ENCODE measurements at regions not wholly inside any gene's neighbourhood (a gene's known extent, or its start where the extent isn't known, plus 50 kb on each side); places are given as distances from the start of the nearest gene placed in this dataset.

DNA sequence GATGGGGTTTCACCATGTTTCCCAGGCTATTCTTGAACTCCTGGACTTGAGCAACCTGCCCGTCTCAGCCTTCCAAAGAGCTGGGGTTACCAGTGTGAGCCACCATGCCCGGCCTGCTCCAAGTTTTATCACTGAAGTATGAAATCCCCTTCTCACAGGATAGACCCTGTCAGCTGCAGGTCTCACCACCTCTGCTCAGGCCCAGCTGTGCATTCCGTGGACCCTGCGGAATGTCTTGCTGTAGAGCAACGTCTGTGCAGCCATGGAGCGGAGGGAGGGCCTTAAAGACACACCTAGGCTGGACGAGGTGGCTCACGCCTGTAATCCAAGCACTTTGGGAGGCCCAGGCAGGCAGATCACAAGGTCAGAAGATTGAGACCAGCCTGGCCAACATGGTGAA is 625.4 kb downstream of the BRD1 start:
- no peak overlapping the region for H3K4me3 ChIP-seq (ENCODE audit: low read depth, low read length)
- no peak for DNase-seq (ENCODE audit: low read depth)
- TF ChIP-seq, protein P1, sequence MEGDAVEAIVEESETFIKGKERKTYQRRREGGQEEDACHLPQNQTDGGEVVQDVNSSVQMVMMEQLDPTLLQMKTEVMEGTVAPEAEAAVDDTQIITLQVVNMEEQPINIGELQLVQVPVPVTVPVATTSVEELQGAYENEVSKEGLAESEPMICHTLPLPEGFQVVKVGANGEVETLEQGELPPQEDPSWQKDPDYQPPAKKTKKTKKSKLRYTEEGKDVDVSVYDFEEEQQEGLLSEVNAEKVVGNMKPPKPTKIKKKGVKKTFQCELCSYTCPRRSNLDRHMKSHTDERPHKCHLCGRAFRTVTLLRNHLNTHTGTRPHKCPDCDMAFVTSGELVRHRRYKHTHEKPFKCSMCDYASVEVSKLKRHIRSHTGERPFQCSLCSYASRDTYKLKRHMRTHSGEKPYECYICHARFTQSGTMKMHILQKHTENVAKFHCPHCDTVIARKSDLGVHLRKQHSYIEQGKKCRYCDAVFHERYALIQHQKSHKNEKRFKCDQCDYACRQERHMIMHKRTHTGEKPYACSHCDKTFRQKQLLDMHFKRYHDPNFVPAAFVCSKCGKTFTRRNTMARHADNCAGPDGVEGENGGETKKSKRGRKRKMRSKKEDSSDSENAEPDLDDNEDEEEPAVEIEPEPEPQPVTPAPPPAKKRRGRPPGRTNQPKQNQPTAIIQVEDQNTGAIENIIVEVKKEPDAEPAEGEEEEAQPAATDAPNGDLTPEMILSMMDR (IDR thresholded peaks at IDR 0.05; ENCODE audit: low read depth, low read length, missing control alignments), result no peak

DNA sequence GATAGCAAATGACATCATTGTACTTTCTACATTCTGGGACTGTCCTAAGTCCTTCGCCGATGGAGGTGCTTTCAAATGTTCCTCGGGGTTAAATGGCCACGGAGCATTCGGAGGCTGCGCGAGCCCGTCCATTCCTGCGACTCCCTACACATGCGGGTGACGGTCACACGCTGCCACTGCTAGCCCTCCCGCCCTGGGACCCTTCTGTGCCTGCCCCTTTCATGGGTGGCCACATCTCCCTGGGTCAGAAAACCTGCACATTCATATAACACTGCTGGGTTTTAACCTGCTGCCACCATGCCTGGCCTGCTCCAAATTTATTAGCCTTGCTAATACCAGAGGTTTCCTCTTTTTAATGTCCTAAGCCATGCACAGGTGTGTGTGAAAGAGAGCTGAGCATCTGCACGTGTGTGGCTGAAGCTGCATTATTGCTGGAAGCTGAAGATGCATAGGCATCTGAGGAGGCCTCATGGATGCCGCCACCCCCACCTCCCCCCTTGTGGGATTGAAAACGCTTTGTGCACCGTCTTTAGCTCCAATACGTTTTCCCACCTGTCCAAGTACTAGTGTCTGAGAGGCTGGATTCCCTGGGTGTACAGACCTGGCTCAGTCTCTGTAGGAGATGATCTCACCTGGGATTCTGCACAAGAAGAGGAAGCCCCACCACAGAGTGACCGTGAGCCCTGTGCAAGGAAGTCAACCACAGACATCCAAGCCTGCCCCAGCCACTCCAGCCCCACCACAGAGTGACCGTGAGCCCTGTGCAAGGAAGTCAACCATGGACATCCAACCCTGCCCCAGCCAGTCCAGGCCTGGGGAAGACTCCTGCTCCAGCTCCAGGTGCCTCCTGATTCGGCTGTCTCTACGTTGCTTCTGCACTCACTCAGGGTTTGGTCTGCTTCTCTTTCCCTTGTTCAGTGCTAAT is 626.4 kb downstream of the BRD1 start:
- no peak for DNase-seq (ENCODE audit: low read depth)
- H3K4me3 ChIP-seq (ENCODE audit: low read depth, low read length), result no peak overlapping the region
- TF ChIP-seq, protein P1 (IDR thresholded peaks at IDR 0.05; ENCODE audit: low read depth, low read length, missing control alignments), result no peak

DNA sequence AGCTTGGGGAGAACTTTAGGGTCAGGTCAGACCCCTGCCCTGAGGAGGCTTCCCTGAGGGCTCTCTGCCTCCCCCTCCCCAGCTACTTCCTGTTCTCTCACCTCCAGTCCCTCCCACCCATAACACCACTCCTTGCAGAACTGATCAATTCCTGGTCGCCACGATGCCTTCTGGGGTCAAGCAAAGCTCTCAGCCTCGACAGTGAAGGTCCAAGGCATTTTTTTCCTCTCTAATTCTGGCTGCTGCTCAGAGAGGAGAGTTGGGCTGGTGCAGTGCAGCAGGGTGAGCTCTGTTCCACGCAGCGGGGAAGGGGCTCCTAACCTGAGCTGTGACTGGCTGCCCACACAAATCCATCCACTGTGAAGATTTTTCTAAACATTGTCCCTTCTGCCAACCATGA is 628.4 kb downstream of the BRD1 start:
- TF ChIP-seq, protein P1 (IDR thresholded peaks at IDR 0.05; ENCODE audit: low read depth, low read length, missing control alignments), result no peak
- no peak for DNase-seq (ENCODE audit: low read depth)
- no peak overlapping the region for H3K4me3 ChIP-seq (ENCODE audit: low read depth, low read length)

DNA sequence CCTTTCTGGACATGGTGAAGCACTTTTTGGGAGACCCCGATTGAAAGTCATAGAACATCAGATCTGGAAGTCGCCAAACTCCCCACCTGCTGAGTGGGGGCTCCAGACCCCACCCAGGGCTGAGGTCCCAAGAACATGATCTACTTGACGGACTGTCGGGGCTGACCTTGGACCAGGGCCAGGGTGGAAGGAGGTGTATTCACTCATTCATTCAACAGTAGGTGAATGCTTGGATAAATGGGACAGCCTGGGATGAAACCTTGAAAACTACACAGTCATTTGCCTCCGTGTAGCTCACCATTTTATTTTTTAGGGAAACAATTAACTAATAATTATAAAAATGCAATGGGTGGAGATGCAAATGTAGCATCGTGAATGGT is 629.0 kb downstream of the BRD1 start:
- no peak overlapping the region for H3K4me3 ChIP-seq (ENCODE audit: low read depth, low read length)
- TF ChIP-seq, protein P1 (IDR thresholded peaks at IDR 0.05; ENCODE audit: low read depth, low read length, missing control alignments), result no peak
- DNase-seq (ENCODE audit: low read depth), result no peak

DNA sequence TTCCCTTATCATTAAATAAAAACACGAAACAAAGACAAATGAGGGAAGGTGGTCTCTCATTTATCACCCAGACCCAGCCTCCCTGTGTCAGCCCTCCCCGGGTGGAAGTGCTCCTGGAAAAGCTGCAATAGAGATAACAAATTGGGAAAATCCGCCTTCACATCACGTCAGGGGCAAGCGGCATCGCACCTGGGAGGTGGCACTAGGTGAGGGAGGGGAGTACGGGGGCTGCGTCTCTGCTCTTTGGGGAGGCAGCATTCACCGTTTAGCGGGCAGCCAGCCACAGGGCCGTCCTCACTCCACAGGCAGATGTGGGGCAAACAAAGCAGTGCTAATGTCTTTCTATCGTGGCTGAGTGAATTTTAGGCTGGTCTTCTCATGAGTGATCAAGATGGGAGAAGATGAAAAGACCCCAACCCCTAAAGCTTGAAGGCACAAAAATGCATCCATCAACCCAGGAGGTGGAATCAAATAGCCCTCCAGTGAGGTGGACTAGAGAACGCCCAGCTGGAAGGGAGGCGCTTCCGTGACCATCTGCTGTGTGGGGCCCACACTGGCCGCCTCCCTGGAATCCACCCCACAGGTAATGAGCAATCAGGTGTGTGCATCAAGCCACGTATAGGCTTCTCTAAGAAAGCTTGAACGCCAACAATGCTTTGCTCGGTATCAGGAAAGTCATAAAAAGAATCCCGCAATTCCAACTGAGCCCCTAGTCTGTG is 629.5 kb downstream of the BRD1 start:
- TF ChIP-seq, protein P1 (IDR thresholded peaks at IDR 0.05; ENCODE audit: low read depth, low read length, missing control alignments), result no peak
- no peak overlapping the region for H3K4me3 ChIP-seq (ENCODE audit: low read depth, low read length)
- no peak for DNase-seq (ENCODE audit: low read depth)

DNA sequence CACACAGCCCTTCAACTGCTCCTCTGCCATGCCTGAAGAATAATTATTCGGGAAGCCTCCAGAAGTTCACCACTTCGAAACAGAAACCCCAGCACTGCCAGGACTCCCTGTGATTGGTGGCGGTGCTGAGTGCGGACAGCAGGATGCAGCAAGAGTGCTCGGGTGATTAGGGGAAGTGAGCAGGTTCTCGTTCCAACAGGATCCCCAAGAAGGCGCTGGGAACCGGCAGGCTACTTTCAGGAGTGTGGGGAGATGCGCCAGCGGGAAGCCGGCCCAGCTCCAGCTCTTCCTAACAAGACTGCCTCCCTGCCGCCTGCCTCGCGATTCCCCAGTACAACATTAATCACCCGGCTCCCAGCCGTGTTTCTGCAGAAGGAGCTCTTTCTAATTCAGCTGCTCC is 630.2 kb downstream of the BRD1 start:
- H3K4me3 ChIP-seq (ENCODE audit: low read depth, low read length), result no peak overlapping the region
- TF ChIP-seq, protein P1 (IDR thresholded peaks at IDR 0.05; ENCODE audit: low read depth, low read length, missing control alignments), result no peak
- no peak for DNase-seq (ENCODE audit: low read depth)
